Large intestine (tissue), 3 donors: ENCODE measurements at regions not wholly inside any gene's neighbourhood (a gene's known extent, or its start where the extent isn't known, plus 50 kb on each side); places are given as distances from the start of the nearest gene placed in this dataset.
"Not testable (repeated sequence)": the region's sequence is repeated elsewhere in the genome, so short reads cannot be mapped to it uniquely, and the experiment has no call there.

Experiments
- DNase-seq, 2 donors: peaks; one replicate each; pipeline versions ENCODE4 v3.0.0 to v3.0.0-alpha.2; 2013
- H3K27ac ChIP-seq: one replicate; pipeline ENCODE4 v1.5.1; 2013; ENCODE audit warnings: low read length
- H3K27me3 ChIP-seq: 2 replicates; pipeline ENCODE4 v1.6.1; 2013; ENCODE audit warnings: low read length; ENCODE audit not compliant: control insufficient read depth, insufficient read depth
- H3K36me3 ChIP-seq: 2 replicates; pipeline ENCODE4 v1.6.1; 2013; ENCODE audit warnings: low read length; ENCODE audit not compliant: control insufficient read depth, insufficient read depth
- H3K4me1 ChIP-seq: one replicate; pipeline ENCODE4 v1.6.1; 2013; ENCODE audit warnings: low read length; ENCODE audit not compliant: control insufficient read depth, insufficient read depth
- H3K4me3 ChIP-seq: one replicate; pipeline ENCODE4 v1.5.1; 2013; ENCODE audit warnings: low read length
- H3K9me3 ChIP-seq: one replicate; pipeline ENCODE4 v1.6.1; 2013; ENCODE audit warnings: mild to moderate bottlenecking, low read depth, low read length, moderate library complexity; ENCODE audit not compliant: control insufficient read depth
- WGBS: methylation state at CpG from one replicate; pipeline ENCODE4 v1.1.5; 2013; ENCODE audit warnings: low lambda C conversion rate; ENCODE audit not compliant: insufficient coverage; 5-methylcytosine and 5-hydroxymethylcytosine counted together

GRCh38 chr16:60681043-60681442 lies 1355.2 kb downstream of the CDH8 start:
- no CpG with 5 or more reads among the region's 1 CpG for WGBS
- no peaks in the 10 kb centered on the region for H3K36me3 ChIP-seq
- no peak for DNase-seq
- no peak overlapping the region for H3K4me3 ChIP-seq
- H3K27me3 ChIP-seq, result no peaks in the 10 kb centered on the region
- H3K4me1 ChIP-seq, result no peaks in the 10 kb centered on the region
- H3K27ac ChIP-seq, result no peak overlapping the region
- no peaks in the 10 kb centered on the region for H3K9me3 ChIP-seq

DNA sequence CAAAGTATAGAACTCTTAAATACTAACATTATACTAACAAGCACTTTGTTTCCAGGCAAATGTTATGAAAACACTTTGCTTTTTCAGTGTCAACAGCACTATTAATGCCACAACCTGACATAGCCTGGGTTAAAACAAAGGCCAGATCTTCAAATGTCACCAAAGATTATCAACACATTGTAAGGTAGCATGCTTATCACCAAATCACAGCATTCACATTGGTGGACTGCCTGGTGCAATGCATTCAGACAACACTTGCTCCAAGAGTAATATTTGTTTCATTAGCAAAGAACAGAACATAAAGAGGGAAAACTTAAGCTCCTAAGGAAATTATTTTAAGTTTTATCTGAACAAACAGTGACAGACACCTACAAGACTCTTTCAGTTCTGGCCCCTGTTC lies 1361.2 kb downstream of the CDH8 start:
- no peaks in the 10 kb centered on the region for H3K27me3 ChIP-seq
- no peak overlapping the region for H3K27ac ChIP-seq
- H3K4me1 ChIP-seq, result no peaks in the 10 kb centered on the region
- H3K36me3 ChIP-seq, result no peaks in the 10 kb centered on the region
- no peaks in the 10 kb centered on the region for H3K9me3 ChIP-seq
- DNase-seq, result no peak
- no peak overlapping the region for H3K4me3 ChIP-seq

DNA sequence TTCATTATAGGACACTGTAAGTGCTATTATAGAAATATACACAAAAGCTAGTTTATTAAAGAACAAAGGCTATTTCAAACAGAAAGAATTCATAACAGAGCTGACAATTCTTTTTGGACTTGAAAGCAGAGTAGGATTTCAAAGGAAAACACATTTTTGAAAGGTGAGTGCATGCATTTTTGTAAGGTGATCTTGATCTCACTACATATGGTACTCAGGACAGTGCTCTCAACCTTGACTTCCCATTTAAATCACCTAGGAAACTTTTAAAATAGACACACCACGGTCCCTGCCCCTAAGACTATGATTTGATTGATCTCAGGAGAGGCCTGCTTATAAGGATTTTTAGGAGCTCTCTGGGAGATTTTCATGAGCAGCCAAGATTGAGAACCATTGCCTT lies 1362.0 kb downstream of the CDH8 start:
- no peak for DNase-seq
- no CpG with 5 or more reads among the region's 1 CpG for WGBS

GRCh38 chr16:60655514-60656153 lies 1380.6 kb downstream of the CDH8 start:
- H3K9me3 ChIP-seq, result no peaks in the 10 kb centered on the region

More for the DNA sequence above, 1362.0 kb downstream of the CDH8 start:
- Histone ChIP-seq H3K4me3 (no peak overlapping the region), H3K27ac (no peak overlapping the region), H3K36me3 (no peaks in the 10 kb centered on the region), H3K27me3 (no peaks in the 10 kb centered on the region), H3K4me1 (no peaks in the 10 kb centered on the region), H3K9me3 (no peaks in the 10 kb centered on the region)

DNA sequence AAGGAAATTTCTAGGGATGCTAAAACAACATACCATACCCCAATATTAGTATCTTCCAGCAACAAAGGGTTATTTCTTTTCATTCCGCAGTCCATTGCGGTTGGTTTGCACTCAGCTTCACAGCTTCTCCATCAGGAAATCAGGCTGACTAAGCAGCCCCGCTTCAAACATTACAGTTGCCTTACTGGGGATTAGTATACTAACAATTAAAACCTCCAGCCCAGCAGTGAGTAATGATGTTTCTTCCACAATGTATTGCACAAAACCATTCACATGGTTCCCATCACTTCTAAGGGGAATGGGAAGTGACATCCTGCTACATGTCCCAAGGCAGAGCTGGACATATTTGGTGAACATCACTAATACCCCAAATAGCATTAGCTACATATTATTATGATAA lies 1384.9 kb downstream of the CDH8 start:
- WGBS, result no CpG with 5 or more reads among the region's 3 CpGs
- Histone ChIP-seq H3K36me3 (no peaks in the 10 kb centered on the region), H3K27ac (no peak overlapping the region), H3K9me3 (no peaks in the 10 kb centered on the region), H3K4me3 (no peak overlapping the region), H3K4me1 (no peaks in the 10 kb centered on the region), H3K27me3 (no peaks in the 10 kb centered on the region)
- DNase-seq, result no peak

More at GRCh38 chr16:60655514-60656153, 1380.6 kb downstream of the CDH8 start:
- H3K4me3 ChIP-seq, result no peak overlapping the region
- H3K27me3 ChIP-seq, result no peaks in the 10 kb centered on the region
- H3K36me3 ChIP-seq, result no peaks in the 10 kb centered on the region
- no peaks in the 10 kb centered on the region for H3K4me1 ChIP-seq
- WGBS, result 60% methylated on average over 1 of the region's 2 CpGs
- no peak for DNase-seq
- no peak overlapping the region for H3K27ac ChIP-seq

GRCh38 chr16:60648290-60648689 lies 1387.9 kb downstream of the CDH8 start:
- H3K36me3 ChIP-seq, result no peaks in the 10 kb centered on the region
- H3K27me3 ChIP-seq, result no peaks in the 10 kb centered on the region
- no peak overlapping the region for H3K27ac ChIP-seq
- no peak for DNase-seq
- H3K9me3 ChIP-seq, result no peaks in the 10 kb centered on the region
- H3K4me1 ChIP-seq, result no peaks in the 10 kb centered on the region
- no peak overlapping the region for H3K4me3 ChIP-seq

- not testable (repeated sequence) for DNase-seq, H3K36me3 ChIP-seq, H3K27me3 ChIP-seq, H3K4me3 ChIP-seq, H3K9me3 ChIP-seq, H3K27ac ChIP-seq, H3K4me1 ChIP-seq
- WGBS, result 100% methylated on average over 3 of the region's 19 CpGs
These were observed 1388.8 kb downstream of the CDH8 start for GRCh38 chr16:60647388-60647787.

DNA sequence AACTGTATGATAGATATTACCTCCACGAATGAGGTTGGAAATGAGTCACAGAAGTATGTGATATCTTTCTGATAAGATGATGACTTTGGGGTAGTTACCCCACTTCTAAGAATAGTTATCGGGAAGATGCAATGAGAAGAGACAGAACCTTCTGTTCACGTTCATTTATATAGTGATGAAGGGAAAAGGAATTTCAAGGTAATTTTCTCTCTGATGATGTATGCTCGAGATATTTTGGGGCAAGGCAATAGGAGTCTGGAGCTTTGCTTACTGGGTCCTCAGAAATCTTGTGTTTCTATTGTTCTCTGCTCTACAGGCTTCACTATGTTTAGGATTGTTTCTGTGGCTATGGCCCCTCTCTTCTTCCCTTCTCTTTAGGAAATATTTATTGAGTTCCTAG lies 1389.6 kb downstream of the CDH8 start:
- H3K27me3 ChIP-seq, result no peaks in the 10 kb centered on the region
- no peaks in the 10 kb centered on the region for H3K36me3 ChIP-seq
- WGBS, result no CpG with 5 or more reads among the region's 4 CpGs
- no peaks in the 10 kb centered on the region for H3K4me1 ChIP-seq
- no peak for DNase-seq
- no peaks in the 10 kb centered on the region for H3K9me3 ChIP-seq
- H3K4me3 ChIP-seq, result no peak overlapping the region
- no peak overlapping the region for H3K27ac ChIP-seq

GRCh38 chr16:60645541-60645940 lies 1390.7 kb downstream of the CDH8 start:
- peaks cover 3% of the 10 kb centered on the region for H3K9me3 ChIP-seq
- no peak for DNase-seq
- no CpG with 5 or more reads among the region's 3 CpGs for WGBS
- no peaks in the 10 kb centered on the region for H3K36me3 ChIP-seq
- no peak overlapping the region for H3K27ac ChIP-seq
- no peaks in the 10 kb centered on the region for H3K4me1 ChIP-seq
- no peak overlapping the region for H3K4me3 ChIP-seq
- no peaks in the 10 kb centered on the region for H3K27me3 ChIP-seq

DNA sequence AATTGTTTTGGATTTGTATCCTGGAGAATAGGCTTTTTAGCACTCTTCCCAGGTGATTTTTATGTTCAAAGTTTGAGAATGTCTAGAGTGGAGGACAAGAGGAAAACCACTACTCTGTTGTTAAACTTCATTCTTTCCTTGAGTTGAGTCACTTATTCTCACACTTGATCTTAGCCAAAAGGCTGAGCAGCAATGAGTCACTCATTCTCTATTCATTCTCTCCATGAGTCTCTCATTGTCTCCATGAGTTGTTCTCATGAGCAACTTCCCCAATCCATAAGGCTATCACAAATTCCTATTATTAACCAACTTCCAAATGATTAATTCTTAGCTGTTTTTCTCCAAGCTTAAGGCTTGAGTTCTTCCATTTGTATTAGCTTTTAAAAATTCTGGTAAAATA lies 1393.3 kb downstream of the CDH8 start:
- Histone ChIP-seq H3K4me3 (no peak overlapping the region), H3K27ac (no peak overlapping the region)

GRCh38 chr16:60641067-60641665 lies 1395.1 kb downstream of the CDH8 start:
- no peak for DNase-seq
- Histone ChIP-seq H3K36me3 (no peaks in the 10 kb centered on the region), H3K4me1 (no peaks in the 10 kb centered on the region), H3K9me3 (peaks cover 3% of the 10 kb centered on the region), H3K4me3 (no peak overlapping the region), H3K27me3 (no peaks in the 10 kb centered on the region), H3K27ac (no peak overlapping the region)
- WGBS, result 100% methylated on average over 3 of the region's 17 CpGs

More for the DNA sequence above, 1393.3 kb downstream of the CDH8 start:
- no peak for DNase-seq
- no peaks in the 10 kb centered on the region for H3K4me1 ChIP-seq
- peaks cover 3% of the 10 kb centered on the region for H3K9me3 ChIP-seq
- no peaks in the 10 kb centered on the region for H3K36me3 ChIP-seq
- no peaks in the 10 kb centered on the region for H3K27me3 ChIP-seq
